GM23248 (cell line): ENCODE measurements at regions not wholly inside any gene's neighbourhood (a gene's known extent, or its start where the extent isn't known, plus 50 kb on each side); places are given as distances from the start of the nearest gene placed in this dataset.

Experiments
- EZH2 ChIP-seq: fragments of 200-600 bp; sonication (generic); IDR thresholded peaks from 2 replicates; pipeline ENCODE4 v1.6.1; 2018; ENCODE audit warnings: antibody characterized with exemption, mild to moderate bottlenecking; ENCODE audit not compliant: insufficient read depth, poor library complexity, severe bottlenecking
- EZH2phosphoT487 ChIP-seq: fragments of 200-600 bp; sonication (generic); IDR thresholded peaks from 2 replicates; pipeline ENCODE4 v1.6.1; 2018; ENCODE audit warnings: antibody characterized with exemption, moderate library complexity, mild to moderate bottlenecking, low read depth; ENCODE audit not compliant: insufficient read depth

DNA sequence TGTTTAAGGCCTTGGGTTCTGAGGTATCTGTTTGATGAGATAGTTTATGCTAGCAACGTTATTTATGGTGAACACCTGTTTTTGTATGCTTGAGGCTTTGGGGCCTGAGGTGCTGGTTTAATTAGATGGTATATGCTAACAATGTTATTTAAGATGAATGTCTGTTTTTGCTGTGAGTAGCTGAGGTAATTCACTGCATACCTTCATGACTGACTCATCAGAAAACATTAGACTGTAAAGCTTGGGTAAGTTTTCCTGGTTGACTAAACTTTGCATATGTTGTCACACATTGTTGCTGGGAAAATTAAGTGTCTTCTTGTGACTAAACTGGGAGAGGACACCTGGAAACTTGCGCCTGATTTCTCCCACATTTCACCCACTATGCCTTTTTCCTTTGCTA lies 1026.6 kb downstream of the RAPGEF2 start:
- TF ChIP-seq EZH2phosphoT487, result no peak
- TF ChIP-seq EZH2, result no peak
